Astrocyte (in vitro differentiated cells and primary cell): ENCODE measurements at regions not wholly inside any gene's neighbourhood (a gene's known extent, or its start where the extent isn't known, plus 50 kb on each side); places are given as distances from the start of the nearest gene placed in this dataset.

Source experiments
- DNase-seq: peaks from one replicate; pipeline ENCODE4 v3.0.0-alpha.2; 2010; ENCODE audit warnings: low read depth
- FAIRE-seq: peaks from 2 replicates; lab custom pipeline; 2011; peaks lifted over from hg19 to GRCh38; lab: Jason Lieb, UNC
- H2AFZ ChIP-seq: 2 replicates; pipeline ENCODE4 v1.6.0; 2012; ENCODE audit warnings: low read depth, low read length, inconsistent platforms
- H3K27ac ChIP-seq: 2 replicates; pipeline ENCODE4 v1.5.1; 2011; ENCODE audit warnings: low read depth, low read length, inconsistent platforms
- H3K27me3 ChIP-seq: 2 replicates; pipeline ENCODE4 v1.6.0; 2011; ENCODE audit warnings: low read length, inconsistent platforms; ENCODE audit not compliant: insufficient read depth
- H3K36me3 ChIP-seq: 2 replicates; pipeline ENCODE4 v1.5.1; 2011; ENCODE audit warnings: low read length, inconsistent platforms; ENCODE audit not compliant: insufficient read depth
- H3K4me1 ChIP-seq: 2 replicates; pipeline ENCODE4 v1.5.1; 2011; ENCODE audit warnings: low read length, inconsistent platforms; ENCODE audit not compliant: insufficient read depth
- H3K4me2 ChIP-seq: 2 replicates; pipeline ENCODE4 v1.6.0; 2012; ENCODE audit warnings: low read length, inconsistent platforms
- H3K4me3 ChIP-seq: 2 replicates; pipeline ENCODE4 v1.5.1; 2011; ENCODE audit warnings: low read depth, mild to moderate bottlenecking, low read length, inconsistent platforms; ENCODE audit not compliant: insufficient read depth
- H3K79me2 ChIP-seq: 2 replicates; pipeline ENCODE4 v1.6.0; 2012; ENCODE audit warnings: mild to moderate bottlenecking, low read length, inconsistent platforms; ENCODE audit not compliant: insufficient read depth
- H3K9ac ChIP-seq: 2 replicates; pipeline ENCODE4 v1.6.0; 2012; ENCODE audit warnings: mild to moderate bottlenecking, low read length, inconsistent platforms
- H3K9me3 ChIP-seq: 2 replicates; pipeline ENCODE4 v1.5.1; 2012; ENCODE audit warnings: low read depth, mild to moderate bottlenecking, low read length, inconsistent platforms; ENCODE audit not compliant: insufficient read depth
- H4K20me1 ChIP-seq: 2 replicates; pipeline ENCODE4 v1.6.0; 2012; ENCODE audit warnings: low read length, inconsistent platforms; ENCODE audit not compliant: insufficient read depth
- H3K27ac Mint-ChIP-seq: one replicate; pipeline ENCODE4 v1.8.0; 2021; ENCODE audit warnings: mild to moderate bottlenecking, mixed read lengths; ENCODE audit not compliant: unreplicated experiment
- H3K27me3 Mint-ChIP-seq: one replicate; pipeline ENCODE4 v1.8.0; 2021; ENCODE audit warnings: low read depth, mixed read lengths; ENCODE audit not compliant: unreplicated experiment
- H3K36me3 Mint-ChIP-seq: one replicate; pipeline ENCODE4 v1.8.0; 2021; ENCODE audit warnings: low read depth, mixed read lengths; ENCODE audit not compliant: unreplicated experiment
- H3K4me1 Mint-ChIP-seq: one replicate; pipeline ENCODE4 v1.8.0; 2021; ENCODE audit warnings: low read depth, mixed read lengths; ENCODE audit not compliant: unreplicated experiment
- H3K4me3 Mint-ChIP-seq: one replicate; pipeline ENCODE4 v1.8.0; 2021; ENCODE audit warnings: mild to moderate bottlenecking, moderate library complexity, mixed read lengths; ENCODE audit not compliant: unreplicated experiment
- H3K9me3 Mint-ChIP-seq: one replicate; pipeline ENCODE4 v1.8.0; 2021; ENCODE audit warnings: mild to moderate bottlenecking, mixed read lengths; ENCODE audit not compliant: unreplicated experiment
- EZH2 ChIP-seq: IDR thresholded peaks from 2 replicates; pipeline ENCODE4 v1.6.1; 2012; ENCODE audit warnings: mild to moderate bottlenecking, low read length, inconsistent platforms; ENCODE audit not compliant: insufficient read depth
- TF ChIP-seq, protein P1 (sequence below): IDR thresholded peaks from 2 replicates; pipeline ENCODE4 v1.5.1; 2011; ENCODE audit warnings: low read depth, mild to moderate bottlenecking, inconsistent platforms, low read length, moderate library complexity; ENCODE audit not compliant: insufficient read depth

DNA sequence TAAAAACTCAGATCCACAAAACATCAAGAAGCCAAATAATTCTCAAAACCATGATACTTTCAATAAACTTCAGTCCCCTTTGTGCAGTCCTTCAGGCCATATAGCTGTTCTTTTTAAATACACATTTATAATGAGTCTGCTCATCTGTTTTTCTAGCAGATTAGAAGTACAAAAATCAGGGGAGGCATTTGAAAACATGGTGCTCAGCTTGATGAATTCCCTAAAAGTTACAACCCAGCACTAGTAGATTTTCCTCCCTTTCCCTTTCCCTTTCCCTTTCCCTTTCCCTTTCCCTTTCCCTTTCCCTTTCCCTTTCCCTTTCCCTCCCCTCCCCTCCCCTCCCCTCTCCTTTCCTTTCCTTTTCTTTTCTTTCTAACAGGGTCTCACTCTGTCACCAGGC lies 884.6 kb upstream of the AMELY start:
- Histone ChIP-seq H3K79me2 (no peaks in the 10 kb centered on the region), H3K4me2 (no peak overlapping the region), H3K4me3 (no peak overlapping the region), H3K27me3 (no peaks in the 10 kb centered on the region), H4K20me1 (no peaks in the 10 kb centered on the region), H3K9ac (no peak overlapping the region), H3K9me3 (no peaks in the 10 kb centered on the region), H3K4me1 (no peaks in the 10 kb centered on the region), H3K36me3 (no peaks in the 10 kb centered on the region), H3K27ac (no peak overlapping the region), H2AFZ (no peak overlapping the region)
- Mint-ChIP-seq H3K27me3 (no peaks in the 10 kb centered on the region), H3K36me3 (no peaks in the 10 kb centered on the region), H3K9me3 (peaks cover 3% of the 10 kb centered on the region), H3K4me1 (peaks cover 7% of the 10 kb centered on the region), H3K27ac (peak overlapping the region; percentile 18), H3K4me3 (no peak overlapping the region)
- FAIRE-seq (no peak), DNase-seq (no peak)
- TF ChIP-seq EZH2 = no peak
- TF ChIP-seq, protein P1, sequence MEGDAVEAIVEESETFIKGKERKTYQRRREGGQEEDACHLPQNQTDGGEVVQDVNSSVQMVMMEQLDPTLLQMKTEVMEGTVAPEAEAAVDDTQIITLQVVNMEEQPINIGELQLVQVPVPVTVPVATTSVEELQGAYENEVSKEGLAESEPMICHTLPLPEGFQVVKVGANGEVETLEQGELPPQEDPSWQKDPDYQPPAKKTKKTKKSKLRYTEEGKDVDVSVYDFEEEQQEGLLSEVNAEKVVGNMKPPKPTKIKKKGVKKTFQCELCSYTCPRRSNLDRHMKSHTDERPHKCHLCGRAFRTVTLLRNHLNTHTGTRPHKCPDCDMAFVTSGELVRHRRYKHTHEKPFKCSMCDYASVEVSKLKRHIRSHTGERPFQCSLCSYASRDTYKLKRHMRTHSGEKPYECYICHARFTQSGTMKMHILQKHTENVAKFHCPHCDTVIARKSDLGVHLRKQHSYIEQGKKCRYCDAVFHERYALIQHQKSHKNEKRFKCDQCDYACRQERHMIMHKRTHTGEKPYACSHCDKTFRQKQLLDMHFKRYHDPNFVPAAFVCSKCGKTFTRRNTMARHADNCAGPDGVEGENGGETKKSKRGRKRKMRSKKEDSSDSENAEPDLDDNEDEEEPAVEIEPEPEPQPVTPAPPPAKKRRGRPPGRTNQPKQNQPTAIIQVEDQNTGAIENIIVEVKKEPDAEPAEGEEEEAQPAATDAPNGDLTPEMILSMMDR = no peak

DNA sequence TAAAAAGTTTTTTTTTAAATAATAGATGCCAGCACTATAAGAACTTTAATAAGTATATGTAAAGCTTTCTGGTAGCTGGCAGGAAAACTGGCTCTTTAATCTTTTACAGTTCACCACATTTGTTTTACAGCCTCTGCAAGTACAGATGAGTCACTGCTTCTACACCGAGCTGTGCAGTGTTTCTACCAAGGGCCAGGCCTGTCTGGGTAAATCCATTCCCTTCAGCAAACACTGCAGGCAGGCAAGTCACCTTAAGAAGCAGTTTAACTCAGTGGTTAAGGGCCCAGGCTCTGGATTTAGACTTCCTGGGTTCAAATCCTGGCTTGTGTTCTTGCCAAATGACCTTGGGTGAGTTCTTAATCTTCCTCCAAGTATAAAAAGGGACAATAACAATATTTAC lies 882.9 kb upstream of the AMELY start:
- no peak for FAIRE-seq

DNA sequence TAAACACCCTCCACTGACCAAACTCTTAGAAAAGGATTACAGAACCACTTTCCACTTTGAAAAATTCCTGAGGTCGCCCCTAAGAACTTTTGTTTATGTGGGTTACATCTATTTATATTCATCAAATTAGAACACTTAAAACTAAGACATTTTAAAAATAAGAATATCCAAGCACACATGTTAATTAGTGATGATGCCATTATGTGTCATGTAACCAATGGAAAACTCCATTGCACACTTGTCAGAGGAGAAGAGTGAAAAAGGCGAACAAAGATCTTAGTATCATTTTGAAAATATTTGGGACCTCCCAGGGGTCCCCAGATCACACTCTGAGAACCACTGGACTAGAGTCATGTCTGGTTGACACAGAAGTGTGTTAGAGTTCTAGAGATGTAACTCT lies 882.4 kb upstream of the AMELY start:
- Histone ChIP-seq H4K20me1 (no peaks in the 10 kb centered on the region), H3K79me2 (no peaks in the 10 kb centered on the region), H3K27me3 (no peaks in the 10 kb centered on the region), H3K27ac (peak overlapping the region; percentile 47), H3K4me1 (no peaks in the 10 kb centered on the region), H3K9me3 (no peaks in the 10 kb centered on the region), H3K4me2 (peak overlapping the region; percentile 30), H3K9ac (no peak overlapping the region), H3K36me3 (no peaks in the 10 kb centered on the region), H3K4me3 (no peak overlapping the region), H2AFZ (no peak overlapping the region)
- Mint-ChIP-seq H3K27me3 (no peaks in the 10 kb centered on the region), H3K36me3 (no peaks in the 10 kb centered on the region), H3K9me3 (no peaks in the 10 kb centered on the region), H3K27ac (no peak overlapping the region), H3K4me3 (no peak overlapping the region), H3K4me1 (peaks cover 7% of the 10 kb centered on the region)
- DNase-seq = no peak
- no peak for FAIRE-seq
- no peak for TF ChIP-seq EZH2
- TF ChIP-seq, protein P1 = no peak

More for the DNA sequence above, 882.9 kb upstream of the AMELY start:
- Histone ChIP-seq H3K27me3 (no peaks in the 10 kb centered on the region), H3K4me3 (no peak overlapping the region), H3K36me3 (no peaks in the 10 kb centered on the region), H3K27ac (peak overlapping the region; percentile 47), H4K20me1 (no peaks in the 10 kb centered on the region), H3K9ac (no peak overlapping the region), H3K4me2 (peak overlapping the region; percentile 30), H3K4me1 (no peaks in the 10 kb centered on the region), H3K79me2 (no peaks in the 10 kb centered on the region), H3K9me3 (no peaks in the 10 kb centered on the region), H2AFZ (no peak overlapping the region)
- Mint-ChIP-seq H3K36me3 (no peaks in the 10 kb centered on the region), H3K4me3 (no peak overlapping the region), H3K4me1 (peaks cover 7% of the 10 kb centered on the region), H3K9me3 (no peaks in the 10 kb centered on the region), H3K27me3 (no peaks in the 10 kb centered on the region), H3K27ac (no peak overlapping the region)
- no peak for DNase-seq
- TF ChIP-seq, protein P1 = no peak
- TF ChIP-seq EZH2 = no peak
